Fibroblast of skin of right biceps (primary cell): ENCODE measurements at regions not wholly inside any gene's neighbourhood (a gene's known extent, or its start where the extent isn't known, plus 50 kb on each side); places are given as distances from the start of the nearest gene placed in this dataset.
"Not testable (repeated sequence)": the region's sequence is repeated elsewhere in the genome, so short reads cannot be mapped to it uniquely, and the experiment has no call there.

Source experiments
- DNase-seq: peaks from one replicate; pipeline ENCODE4 v3.0.0-alpha.2; 2013

DNA sequence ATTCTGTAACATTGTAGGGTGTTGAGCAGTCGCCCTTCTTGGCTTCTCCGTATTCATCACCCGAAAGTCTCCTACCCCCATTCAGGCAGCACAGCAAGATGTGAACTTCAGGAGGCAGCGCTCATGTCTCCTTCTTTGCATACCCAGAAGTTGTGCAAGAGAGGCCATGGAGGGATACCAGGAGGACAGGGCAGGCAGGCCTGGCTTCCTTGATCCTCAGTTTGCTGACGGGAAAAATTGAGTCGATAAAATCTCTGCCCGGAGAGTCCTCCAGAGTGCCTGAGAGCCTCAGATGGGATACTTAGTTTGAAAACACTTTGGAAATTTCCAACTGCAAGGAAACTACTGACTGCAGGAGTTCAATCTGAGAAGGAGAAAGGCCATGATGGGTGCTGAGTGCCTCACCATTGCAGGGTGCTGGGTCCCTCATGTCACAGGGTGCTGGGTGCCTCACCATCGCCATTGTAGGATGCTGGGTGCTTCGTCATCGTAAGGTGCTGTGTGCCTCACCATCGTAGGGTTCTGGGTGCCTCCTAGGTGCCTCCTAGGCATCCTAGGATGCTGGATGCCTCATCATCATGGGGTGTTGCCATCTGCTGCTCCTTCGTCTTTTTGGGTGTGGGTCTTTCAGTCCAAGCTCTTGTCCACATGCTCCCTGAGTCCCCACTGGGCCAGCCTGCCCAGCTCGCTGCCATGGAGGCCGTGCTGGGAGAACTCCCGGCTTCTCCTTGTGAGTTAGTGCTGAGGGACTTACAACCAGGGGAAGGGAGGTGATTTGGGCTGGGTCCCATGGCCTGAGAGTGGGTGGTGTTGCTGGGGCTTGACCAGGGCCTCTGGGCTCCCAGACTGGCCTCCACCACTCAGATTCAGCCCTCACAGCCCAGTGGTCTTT is 162.4 kb downstream of the DDX1 start:
- no peak for DNase-seq

DNA sequence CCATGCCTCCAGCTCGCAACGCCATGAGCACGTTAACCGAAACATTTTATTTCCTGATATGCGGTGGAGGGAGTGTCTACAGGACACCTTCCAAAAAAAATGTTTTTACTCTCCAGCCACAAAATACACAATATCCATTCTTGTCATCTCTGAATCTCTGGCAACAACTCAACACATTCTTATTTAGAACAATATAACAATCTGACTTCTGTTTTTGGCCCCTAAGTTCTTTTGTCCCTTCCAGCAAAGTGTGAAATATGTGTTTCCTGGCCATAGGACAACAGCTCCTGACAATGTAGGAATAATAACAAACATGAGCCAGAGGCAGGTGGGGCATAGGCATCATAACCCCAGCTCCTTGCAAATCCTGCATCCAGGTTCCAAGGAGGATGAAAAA is 163.0 kb downstream of the DDX1 start:
- no peak for DNase-seq

DNA sequence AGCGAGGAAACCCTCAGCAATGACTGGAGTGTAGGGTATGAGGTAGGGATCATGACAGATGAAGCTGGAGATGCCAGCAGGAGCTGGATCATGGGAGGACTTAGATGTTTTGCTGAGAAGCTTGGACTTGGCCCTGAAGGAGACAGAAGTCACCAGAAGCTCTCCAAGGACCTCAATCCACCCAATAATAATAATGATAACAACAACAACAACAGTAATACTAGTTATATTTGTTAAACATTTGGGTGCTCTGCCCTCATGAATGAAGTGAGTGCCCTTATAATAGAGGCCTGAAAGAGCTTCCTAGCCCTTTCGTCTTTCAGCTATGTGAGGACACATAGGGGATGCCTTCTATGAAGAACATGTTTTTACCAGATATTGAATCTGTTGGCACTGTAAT is 163.9 kb downstream of the DDX1 start:
- no peak for DNase-seq

- DNase-seq, result no peak
Measured at GRCh38 chr2:15756011-15756550, 164.4 kb downstream of the DDX1 start.

DNA sequence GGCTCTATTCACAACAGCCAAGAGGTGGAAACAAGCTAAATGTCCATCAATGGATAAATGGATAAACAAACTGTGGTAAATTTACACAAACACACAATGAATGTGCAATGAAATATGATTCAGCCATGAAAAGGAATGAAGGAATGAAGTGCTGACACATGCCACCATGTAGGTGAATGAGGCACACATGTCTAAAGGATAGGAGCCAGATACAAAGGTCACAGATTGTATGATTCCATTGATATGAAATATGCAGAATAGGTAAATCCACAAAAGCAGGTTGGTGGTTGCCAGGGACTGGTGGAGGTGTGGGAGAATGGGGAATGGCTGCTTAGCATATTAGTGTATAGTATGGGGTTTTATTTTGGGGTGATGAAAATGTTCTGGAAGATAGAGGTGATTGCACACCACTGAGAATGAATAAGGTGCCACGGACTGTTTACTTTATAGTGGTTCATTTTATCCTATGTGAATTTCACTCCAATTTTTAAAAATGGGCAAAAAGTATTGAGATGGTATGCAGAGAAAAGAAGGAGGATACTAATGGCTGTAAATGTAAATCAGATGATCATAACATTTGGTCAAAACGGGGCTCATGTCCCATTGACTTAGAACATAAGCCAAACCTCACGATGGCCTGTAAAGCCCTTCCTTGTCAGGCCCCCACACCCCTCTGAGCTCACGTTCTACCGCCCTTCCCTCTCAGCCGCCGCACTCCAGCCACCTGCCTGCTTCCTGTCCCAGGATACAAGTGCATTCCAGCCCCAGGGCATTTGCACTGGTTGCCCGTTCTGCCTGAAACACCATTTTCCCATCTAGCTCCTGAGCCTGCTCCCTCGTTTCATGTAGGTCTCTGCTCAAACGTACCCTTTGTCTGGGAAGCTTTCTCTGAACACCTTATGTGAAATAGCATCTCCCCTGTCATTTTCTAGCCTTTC is 165.5 kb downstream of the DDX1 start:
- no peak for DNase-seq

- DNase-seq, result no peak
Measured at GRCh38 chr2:15757820-15758586, 166.3 kb downstream of the DDX1 start.

GRCh38 chr2:15758848-15759247 is 167.2 kb downstream of the DDX1 start:
- no peak for DNase-seq

- DNase-seq, result no peak
Measured at GRCh38 chr2:15759385-15759784, 167.7 kb downstream of the DDX1 start.

GRCh38 chr2:15759791-15760190 is 168.1 kb downstream of the DDX1 start:
- DNase-seq, result not testable (repeated sequence)

- DNase-seq, result no peak
Measured at GRCh38 chr2:15760232-15760910, 168.7 kb downstream of the DDX1 start.

- DNase-seq, result no peak
Measured at GRCh38 chr2:15761056-15761455, 169.4 kb downstream of the DDX1 start.

DNA sequence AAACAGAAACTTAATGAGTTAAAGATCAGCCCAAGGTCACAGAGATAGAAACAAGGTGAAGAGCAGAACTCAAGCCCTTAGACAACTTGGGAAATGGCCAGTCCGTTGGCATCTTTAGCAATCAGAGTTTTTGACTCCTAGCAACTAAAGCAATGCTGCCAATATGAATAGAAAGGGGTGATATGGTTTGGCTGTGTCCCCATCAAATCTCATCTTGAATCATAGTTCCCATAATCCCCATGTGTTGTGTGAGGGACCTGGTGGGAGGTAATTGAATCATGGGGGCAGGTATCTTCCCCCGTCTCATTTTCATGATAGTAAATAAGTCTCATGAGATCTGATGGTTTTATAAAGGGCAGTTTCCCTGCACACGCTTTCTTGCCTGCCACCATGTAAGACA is 170.2 kb downstream of the DDX1 start:
- no peak for DNase-seq

GRCh38 chr2:15762449-15762848 is 170.8 kb downstream of the DDX1 start:
- no peak for DNase-seq

- no peak for DNase-seq
Measured at GRCh38 chr2:15763106-15763821, 171.6 kb downstream of the DDX1 start.

DNA sequence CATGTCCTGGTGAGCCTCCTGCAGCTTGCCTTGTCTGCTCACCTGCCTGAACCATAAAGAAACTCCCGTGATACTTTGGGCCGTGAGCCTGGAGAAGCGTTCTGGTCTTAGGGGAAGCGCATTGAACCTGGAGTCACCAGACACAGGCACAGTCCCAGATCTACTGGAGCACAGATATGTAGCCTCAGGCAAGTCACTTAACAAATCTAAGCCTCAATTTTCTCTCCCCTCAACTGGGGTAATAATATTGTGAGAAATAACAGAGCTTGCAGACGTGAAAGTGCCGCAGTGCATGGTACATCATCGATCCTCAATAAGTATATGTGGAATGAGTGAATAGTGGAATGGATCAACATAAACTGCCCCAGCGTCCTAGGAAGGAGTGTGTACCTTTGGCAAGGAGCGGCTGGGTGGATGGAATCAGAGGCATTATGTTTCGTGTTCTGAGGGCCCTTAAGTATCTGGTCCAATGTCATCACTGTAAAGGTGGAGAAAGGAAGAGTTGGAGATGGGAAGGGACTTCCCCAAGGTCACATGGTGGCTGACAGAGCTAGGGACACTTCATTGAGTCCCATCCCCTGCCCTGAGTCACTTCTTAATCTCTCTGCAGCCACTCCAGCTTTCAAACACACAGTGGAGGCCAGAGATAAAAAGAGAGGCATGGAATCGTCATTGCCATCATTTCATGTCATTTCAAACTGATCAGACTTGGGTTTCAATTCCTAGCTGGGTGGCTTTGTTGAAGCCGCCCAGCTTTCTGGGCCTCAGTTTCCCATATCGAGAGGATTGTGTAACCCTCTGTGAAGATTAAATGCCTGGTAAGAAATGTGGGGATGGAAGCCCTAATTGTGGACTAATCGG is 172.4 kb downstream of the DDX1 start:
- DNase-seq, result no peak

GRCh38 chr2:15764683-15765011 is 173.0 kb downstream of the DDX1 start:
- no peak for DNase-seq

- DNase-seq, result no peak
Measured at GRCh38 chr2:15765211-15765610, 173.5 kb downstream of the DDX1 start.

GRCh38 chr2:15765686-15766302 is 174.1 kb downstream of the DDX1 start:
- no peak for DNase-seq

DNA sequence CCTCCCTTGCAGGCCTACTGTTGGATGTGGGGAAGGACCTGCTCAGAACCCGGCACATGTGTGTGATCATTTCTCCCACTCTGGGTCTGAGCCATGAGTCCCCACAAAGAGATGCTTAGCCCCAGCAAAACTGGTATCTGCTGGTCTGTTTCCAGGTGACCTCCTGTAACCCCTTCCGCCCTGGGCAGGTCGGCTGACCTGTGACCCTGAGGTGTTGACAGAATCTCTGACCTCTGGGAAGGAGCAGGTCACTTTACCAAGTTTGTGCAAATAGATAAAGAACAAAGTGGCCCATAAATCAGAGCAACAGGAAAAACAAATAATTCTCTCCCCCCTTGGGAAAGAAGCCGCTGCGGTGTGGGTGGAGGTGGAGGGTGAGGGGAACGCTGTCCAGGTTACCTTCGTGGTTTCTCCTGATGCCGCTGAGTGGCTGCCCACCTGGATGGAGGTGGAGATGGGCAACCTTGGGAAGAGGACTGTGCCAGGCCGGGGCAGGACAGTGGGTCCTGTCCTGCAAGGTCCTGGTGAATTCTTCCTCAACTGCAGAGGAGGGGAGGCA is 174.0 kb upstream of the MYCN start:
- DNase-seq, result no peak
